ENCODE measurements at regions not wholly inside any gene's neighbourhood (a gene's known extent, or its start where the extent isn't known, plus 50 kb on each side); places are given as distances from the start of the nearest gene placed in this dataset.
A peak's percentile ranks its signal among the peaks of the same experiment; 100 is the strongest.

DNA sequence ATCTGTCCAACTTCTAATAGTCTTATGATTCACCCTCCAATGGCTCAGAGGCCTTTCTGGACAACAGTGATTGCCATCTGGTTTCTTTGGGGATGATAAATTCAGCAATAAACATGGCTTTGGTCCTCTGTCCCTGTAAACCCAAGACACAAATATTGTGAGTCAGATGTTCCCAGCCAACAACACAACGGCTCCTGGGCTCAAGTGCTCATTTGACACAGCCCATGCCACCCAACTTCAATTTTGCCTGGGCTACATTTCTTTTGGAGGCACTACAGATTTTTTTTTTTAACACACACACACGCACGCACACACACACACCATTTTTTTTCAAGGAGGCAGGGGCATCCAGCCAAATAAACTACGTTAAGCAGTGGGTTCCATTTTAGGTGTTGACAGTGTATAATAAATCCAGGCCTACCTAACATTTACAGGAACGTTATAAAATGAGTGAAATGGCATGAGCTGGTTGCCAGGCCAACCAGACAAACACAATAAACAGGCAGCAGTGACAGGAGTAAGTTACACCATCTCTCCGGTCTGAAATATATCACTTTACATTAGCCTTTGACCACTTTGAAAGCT lies 939.9 kb upstream of the SOX9 start:
- TF ChIP-seq EZH2 (IDR thresholded peaks at IDR 0.05; ENCODE audit: low read depth): no peak
- TF ChIP-seq, protein P1, sequence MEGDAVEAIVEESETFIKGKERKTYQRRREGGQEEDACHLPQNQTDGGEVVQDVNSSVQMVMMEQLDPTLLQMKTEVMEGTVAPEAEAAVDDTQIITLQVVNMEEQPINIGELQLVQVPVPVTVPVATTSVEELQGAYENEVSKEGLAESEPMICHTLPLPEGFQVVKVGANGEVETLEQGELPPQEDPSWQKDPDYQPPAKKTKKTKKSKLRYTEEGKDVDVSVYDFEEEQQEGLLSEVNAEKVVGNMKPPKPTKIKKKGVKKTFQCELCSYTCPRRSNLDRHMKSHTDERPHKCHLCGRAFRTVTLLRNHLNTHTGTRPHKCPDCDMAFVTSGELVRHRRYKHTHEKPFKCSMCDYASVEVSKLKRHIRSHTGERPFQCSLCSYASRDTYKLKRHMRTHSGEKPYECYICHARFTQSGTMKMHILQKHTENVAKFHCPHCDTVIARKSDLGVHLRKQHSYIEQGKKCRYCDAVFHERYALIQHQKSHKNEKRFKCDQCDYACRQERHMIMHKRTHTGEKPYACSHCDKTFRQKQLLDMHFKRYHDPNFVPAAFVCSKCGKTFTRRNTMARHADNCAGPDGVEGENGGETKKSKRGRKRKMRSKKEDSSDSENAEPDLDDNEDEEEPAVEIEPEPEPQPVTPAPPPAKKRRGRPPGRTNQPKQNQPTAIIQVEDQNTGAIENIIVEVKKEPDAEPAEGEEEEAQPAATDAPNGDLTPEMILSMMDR (conservative IDR thresholded peaks at IDR 0.05): no peak
- Histone ChIP-seq H3K4me2 (no peak overlapping the region), H3K79me2 (ENCODE audit: low read depth) (no peaks in the 10 kb centered on the region), H4K20me1 (ENCODE audit: insufficient read depth) (no peaks in the 10 kb centered on the region), H3K9me3 (ENCODE audit: insufficient read depth, low read depth) (no peaks in the 10 kb centered on the region; the same call in 1 of the 2 replicates), H3K27me3 (ENCODE audit: insufficient read depth, low read depth) (no peaks in the 10 kb centered on the region), H3K4me3 (no peak overlapping the region), H3K9me2 (ENCODE audit: insufficient read depth) (no peaks in the 10 kb centered on the region), H3K4me1 (replicated peaks; ENCODE audit: insufficient read depth) (no peaks in the 10 kb centered on the region), H2AFZ (no peak overlapping the region), H3K36me3 (ENCODE audit: low read depth) (no peaks in the 10 kb centered on the region), H3F3A (ENCODE audit: insufficient read depth, low read depth) (no peaks in the 10 kb centered on the region), H3K27ac (no peak overlapping the region)
- intact Hi-C loops (cut with micrococcal nuclease; ENCODE audit: unreplicated experiment): no loop called here
- no TSS peak for BruUV-seq (replicated peaks)
- CTCF ChIA-PET: interaction anchor here (0.6 kb wide), 1 partner anchor 286 kb away, joined by 10 read pairs; no protein-coding TSS in a partner anchor
- POLR2A ChIA-PET (ENCODE audit: unreplicated experiment): interaction anchor here (0.7 kb wide), 1 partner anchor 15 kb away, joined by 7 read pairs; no protein-coding TSS in a partner anchor
- peak; percentile 5 to 38 for DNase-seq

DNA sequence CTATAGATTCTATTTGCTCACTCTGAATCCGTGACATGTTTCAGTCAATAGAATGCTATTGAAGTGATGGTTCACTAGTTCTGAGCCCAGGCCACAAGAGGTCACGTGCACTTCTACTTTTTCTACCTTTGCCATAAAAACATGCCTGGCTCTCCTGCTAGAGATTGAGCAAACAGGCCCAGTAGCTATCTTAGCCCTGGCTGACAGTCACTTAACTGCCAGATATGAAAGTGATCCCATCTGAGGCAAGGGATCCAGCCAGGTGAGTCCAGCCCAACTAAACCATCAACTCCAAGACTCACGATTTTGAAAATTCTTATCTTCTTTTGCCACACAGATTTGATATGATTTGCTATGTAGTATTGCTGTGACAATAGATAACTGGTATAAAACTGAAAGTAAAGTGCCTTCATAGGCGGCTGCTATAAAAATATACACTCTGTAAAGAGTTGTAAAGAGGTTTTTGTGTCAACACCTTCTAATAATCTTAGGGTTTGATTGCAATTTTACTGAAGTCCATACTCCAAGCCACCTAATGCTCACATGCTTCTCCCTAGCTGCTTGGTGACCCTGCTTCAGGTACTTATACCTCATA lies 937.7 kb upstream of the SOX9 start:
- Histone ChIP-seq H3K9me3 (ENCODE audit: insufficient read depth, low read depth) (peaks cover 2% of the 10 kb centered on the region; the same call in 1 of the 2 replicates), H4K20me1 (ENCODE audit: insufficient read depth) (no peaks in the 10 kb centered on the region), H3K4me1 (replicated peaks; ENCODE audit: insufficient read depth) (peaks cover 6% of the 10 kb centered on the region), H3K27me3 (ENCODE audit: insufficient read depth, low read depth) (no peaks in the 10 kb centered on the region), H3K9me2 (ENCODE audit: insufficient read depth) (no peaks in the 10 kb centered on the region), H3K4me3 (no peak overlapping the region), H3K36me3 (ENCODE audit: low read depth) (no peaks in the 10 kb centered on the region), H3K4me2 (no peak overlapping the region), H2AFZ (0 out of 2 replicates have a peak overlapping the region, but pooled peaks have one; percentile 10), H3K27ac (no peak overlapping the region), H3K79me2 (ENCODE audit: low read depth) (no peaks in the 10 kb centered on the region), H3F3A (ENCODE audit: insufficient read depth, low read depth) (peaks cover 3% of the 10 kb centered on the region)
- intact Hi-C loops (cut with micrococcal nuclease; ENCODE audit: unreplicated experiment): no loop called here
- CTCF ChIA-PET: no interaction called here
- BruUV-seq (replicated peaks): no TSS peak
- POLR2A ChIA-PET (ENCODE audit: unreplicated experiment): no interaction called here
- no peak for DNase-seq
- TF ChIP-seq, protein P1 (conservative IDR thresholded peaks at IDR 0.05): no peak
- no peak for TF ChIP-seq EZH2 (IDR thresholded peaks at IDR 0.05; ENCODE audit: low read depth)

DNA sequence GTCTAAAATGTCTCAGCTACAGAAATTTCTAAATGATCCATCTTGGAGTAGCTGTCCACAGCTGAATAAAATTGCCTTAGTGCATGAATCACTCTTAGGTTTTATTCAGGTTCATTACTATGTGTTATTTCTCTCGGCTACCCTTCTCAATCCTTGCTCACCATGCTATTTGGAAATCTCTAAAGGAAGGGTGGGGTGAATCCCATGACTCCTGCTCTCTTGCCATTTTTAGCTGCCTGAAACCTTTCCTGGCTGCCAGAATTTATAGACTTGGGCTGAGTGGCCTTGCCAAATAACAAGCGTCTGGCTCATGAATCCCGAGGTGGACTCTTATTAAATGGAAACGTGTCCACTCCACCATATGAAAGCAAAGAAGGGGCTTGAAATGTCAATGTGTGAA lies 936.1 kb upstream of the SOX9 start:
- H3K4me1 ChIP-seq (replicated peaks; ENCODE audit: insufficient read depth): peaks cover 20% of the 10 kb centered on the region
- no peaks in the 10 kb centered on the region for H3K36me3 ChIP-seq (ENCODE audit: low read depth)
- H3K4me3 ChIP-seq: no peak overlapping the region
- CTCF ChIA-PET: no interaction called here
- no peak overlapping the region for H3K27ac ChIP-seq
- intact Hi-C loops (cut with micrococcal nuclease; ENCODE audit: unreplicated experiment): no loop called here
- DNase-seq: no peak
- no peak overlapping the region for H3K4me2 ChIP-seq
- POLR2A ChIA-PET (ENCODE audit: unreplicated experiment): no interaction called here
- no peak for TF ChIP-seq EZH2 (IDR thresholded peaks at IDR 0.05; ENCODE audit: low read depth)
- TF ChIP-seq, protein P1 (conservative IDR thresholded peaks at IDR 0.05): no peak
- no peaks in the 10 kb centered on the region for H4K20me1 ChIP-seq (ENCODE audit: insufficient read depth)
- no peaks in the 10 kb centered on the region for H3K27me3 ChIP-seq (ENCODE audit: insufficient read depth, low read depth)
- peaks cover 3% of the 10 kb centered on the region; the same call in 1 of the 2 replicates for H3K9me3 ChIP-seq (ENCODE audit: insufficient read depth, low read depth)
- BruUV-seq (replicated peaks): no TSS peak
- peaks cover 19% of the 10 kb centered on the region for H3F3A ChIP-seq (ENCODE audit: insufficient read depth, low read depth)
- no peaks in the 10 kb centered on the region for H3K9me2 ChIP-seq (ENCODE audit: insufficient read depth)
- H3K79me2 ChIP-seq (ENCODE audit: low read depth): no peaks in the 10 kb centered on the region
- H2AFZ ChIP-seq: no peak overlapping the region

Data from PC-9 (cell line).